Uterus (tissue), 3 donors: ENCODE measurements at regions not wholly inside any gene's neighbourhood (a gene's known extent, or its start where the extent isn't known, plus 50 kb on each side); places are given as distances from the start of the nearest gene placed in this dataset.

ENCODE experiments used
- DNase-seq, 2 donors: peaks; one replicate each; pipeline ENCODE4 v3.0.0-alpha.2; 2019 to 2020
- H3K27ac ChIP-seq, 2 donors: fragments of 200-600 bp; sonication (generic); 1 replicate in 1 of 2; 2 replicates in 1 of 2; pipeline ENCODE4 v1.5.1; 2016 to 2018
- H3K27me3 ChIP-seq, 2 donors: fragments of 200-600 bp; sonication (generic); one replicate each; pipeline ENCODE4 v1.5.1; 2018 to 2019; ENCODE audit warnings: control low read depth in 1 of 2
- H3K36me3 ChIP-seq, 2 donors: fragments of 200-600 bp; sonication (generic); one replicate each; pipeline ENCODE4 v1.5.1; 2019; ENCODE audit warnings: control low read depth in 1 of 2
- H3K4me1 ChIP-seq, 2 donors: fragments of 200-600 bp; sonication (generic); one replicate each; pipeline ENCODE4 v1.5.1; 2018 to 2019; ENCODE audit warnings: control low read depth in 1 of 2
- H3K4me3 ChIP-seq, 2 donors: fragments of 200-600 bp; sonication (generic); 1 replicate in 1 of 2; 2 replicates in 1 of 2; pipeline ENCODE4 v1.5.1; 2018 to 2019; ENCODE audit warnings: mild to moderate bottlenecking in 1 of 2
- H3K9me3 ChIP-seq, 2 donors: fragments of 200-600 bp; sonication (generic); one replicate each; pipeline ENCODE4 v1.5.1; 2019; ENCODE audit warnings: control low read depth in 1 of 2
- CTCF ChIP-seq, 4 experiments: fragments of 200-600 bp in 2 of 4; fragments of 450-650 bp in 2 of 4; sonication (generic) in 2 of 4; IDR thresholded peaks; one replicate each; pipeline ENCODE4 v1.5.1; 2016 to 2019; ENCODE audit warnings: antibody characterized with exemption in 4 of 4, mild to moderate bottlenecking in 2 of 4, moderate library complexity in 1 of 4
- POLR2A ChIP-seq, 2 donors: fragments of 450-650 bp; IDR thresholded peaks; one replicate each; pipeline ENCODE4 v1.6.1; 2016; ENCODE audit warnings: antibody characterized with exemption in 2 of 2, mild to moderate bottlenecking in 1 of 2, moderate library complexity in 1 of 2
- intact Hi-C: fragments of 100-400 bp; cut with DNase I; formaldehyde crosslinking; loops from one replicate; pipeline ENCODE4 v1.15.1; 2023; ENCODE audit warnings: low total_unique reads
- donor health status: DM: yes; HTN: yes; CAD: no.

GRCh38 chr20:52295556-52295955, 104.0 kb upstream of the ZFP64 start:
- intact Hi-C loops, result no loop called here
- H3K4me1 ChIP-seq, result no peaks in the 10 kb centered on the region
- TF ChIP-seq CTCF (IDR thresholded peaks at IDR 0.05) (no peak), POLR2A (IDR thresholded peaks at IDR 0.05) (no peak)
- H3K27me3 ChIP-seq, result no peaks in the 10 kb centered on the region
- DNase-seq, result no peak
- H3K27ac ChIP-seq, result no peak overlapping the region
- no peak overlapping the region for H3K4me3 ChIP-seq
- H3K36me3 ChIP-seq, result no peaks in the 10 kb centered on the region
- H3K9me3 ChIP-seq, result no peaks in the 10 kb centered on the region

- DNase-seq, result no peak
- Histone ChIP-seq H3K36me3 (no peaks in the 10 kb centered on the region), H3K27ac (no peak overlapping the region), H3K27me3 (no peaks in the 10 kb centered on the region), H3K4me1 (no peaks in the 10 kb centered on the region), H3K9me3 (no peaks in the 10 kb centered on the region), H3K4me3 (no peak overlapping the region)
- TF ChIP-seq CTCF (IDR thresholded peaks at IDR 0.05) (no peak), POLR2A (IDR thresholded peaks at IDR 0.05) (no peak)
- intact Hi-C loops, result no loop called here
These were observed 102.6 kb upstream of the ZFP64 start for GRCh38 chr20:52294106-52294628.

- no peak overlapping the region for H3K27ac ChIP-seq
- TF ChIP-seq CTCF (IDR thresholded peaks at IDR 0.05), result no peak
- no peak for TF ChIP-seq POLR2A (IDR thresholded peaks at IDR 0.05)
- no peak overlapping the region for H3K4me3 ChIP-seq
- no peaks in the 10 kb centered on the region for H3K4me1 ChIP-seq
- intact Hi-C loops, result no loop called here
- no peak for DNase-seq
- no peaks in the 10 kb centered on the region for H3K27me3 ChIP-seq
- H3K36me3 ChIP-seq, result no peaks in the 10 kb centered on the region
- H3K9me3 ChIP-seq, result no peaks in the 10 kb centered on the region
These were observed 99.5 kb upstream of the ZFP64 start for GRCh38 chr20:52291109-52291508.

GRCh38 chr20:52290569-52290968, 99.0 kb upstream of the ZFP64 start:
- Histone ChIP-seq H3K27ac (no peak overlapping the region), H3K4me1 (no peaks in the 10 kb centered on the region), H3K36me3 (no peaks in the 10 kb centered on the region), H3K27me3 (no peaks in the 10 kb centered on the region), H3K4me3 (no peak overlapping the region), H3K9me3 (no peaks in the 10 kb centered on the region)
- intact Hi-C loops, result no loop called here
- TF ChIP-seq CTCF (IDR thresholded peaks at IDR 0.05) (no peak), POLR2A (IDR thresholded peaks at IDR 0.05) (no peak)
- DNase-seq, result no peak

- Histone ChIP-seq H3K9me3 (no peaks in the 10 kb centered on the region), H3K27me3 (no peaks in the 10 kb centered on the region), H3K27ac (no peak overlapping the region), H3K36me3 (no peaks in the 10 kb centered on the region), H3K4me3 (no peak overlapping the region), H3K4me1 (no peaks in the 10 kb centered on the region)
- no peak for DNase-seq
- intact Hi-C loops, result no loop called here
- TF ChIP-seq CTCF (IDR thresholded peaks at IDR 0.05), result no peak
- no peak for TF ChIP-seq POLR2A (IDR thresholded peaks at IDR 0.05)
These were observed 98.5 kb upstream of the ZFP64 start for GRCh38 chr20:52289956-52290565.
